ENCODE measurements at regions not wholly inside any gene's neighbourhood (a gene's known extent, or its start where the extent isn't known, plus 50 kb on each side); places are given as distances from the start of the nearest gene placed in this dataset.

DNA sequence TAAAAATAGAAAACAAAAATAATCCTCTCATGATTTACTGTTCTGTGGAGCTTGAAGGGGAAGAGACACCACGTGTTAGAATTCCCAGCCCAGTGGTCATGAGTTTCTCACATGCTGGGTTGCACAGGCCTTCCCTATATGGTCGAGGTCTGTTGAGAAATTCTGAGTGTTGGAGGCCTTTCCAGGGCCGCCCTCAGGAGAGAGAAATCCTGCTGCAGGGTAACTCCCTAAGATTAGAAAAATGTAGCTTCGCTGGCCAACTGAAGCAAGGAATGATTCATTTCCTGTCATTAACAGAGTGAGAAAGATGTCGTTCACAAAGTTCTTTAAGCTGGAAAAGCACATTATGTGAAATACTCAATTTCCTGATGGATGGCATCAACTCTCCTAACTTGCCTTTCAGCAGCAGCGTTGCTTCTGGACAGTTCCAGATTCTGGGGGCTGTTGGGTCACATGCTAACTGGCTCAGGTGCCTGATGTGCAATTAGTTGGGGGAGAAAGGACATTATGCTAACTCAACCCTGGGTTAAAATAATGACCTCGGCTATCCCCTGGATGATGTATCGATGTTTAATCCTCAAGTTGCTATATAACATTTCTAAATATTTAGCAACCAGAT is 104.8 kb upstream of the CD180 start:
- ATAC-seq (ENCODE audit: low read depth), result no peak
- POLR2A ChIA-PET, result no interaction called here

DNA sequence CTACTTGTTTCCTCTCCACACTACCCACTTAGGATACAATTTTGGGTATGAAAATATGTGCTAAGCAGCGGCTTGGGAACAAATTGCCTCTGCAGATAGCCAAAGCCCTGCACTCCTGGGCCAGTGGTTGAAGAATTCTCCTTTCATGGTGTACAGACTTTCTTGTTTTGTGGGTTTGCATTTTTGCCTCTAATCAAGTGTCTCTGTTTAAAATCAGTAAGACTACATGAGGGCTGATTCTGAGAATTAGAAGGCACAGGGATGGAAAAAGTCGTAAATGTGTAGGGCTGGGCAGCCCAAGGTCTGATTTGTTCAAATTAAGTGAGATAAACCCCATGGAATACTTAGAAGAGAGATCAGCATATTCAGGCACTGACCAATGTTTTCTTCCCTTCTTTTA is 103.7 kb upstream of the CD180 start:
- intact Hi-C loops (cut with micrococcal nuclease), result no loop called here
- DNase-seq (no peak), ATAC-seq (ENCODE audit: low read depth) (no peak)
- POLR2A ChIA-PET, result no interaction called here
- H3K4me3 Mint-ChIP-seq, result no peak overlapping the region
- CTCF ChIA-PET, result no interaction called here
- TF ChIP-seq, protein P1, sequence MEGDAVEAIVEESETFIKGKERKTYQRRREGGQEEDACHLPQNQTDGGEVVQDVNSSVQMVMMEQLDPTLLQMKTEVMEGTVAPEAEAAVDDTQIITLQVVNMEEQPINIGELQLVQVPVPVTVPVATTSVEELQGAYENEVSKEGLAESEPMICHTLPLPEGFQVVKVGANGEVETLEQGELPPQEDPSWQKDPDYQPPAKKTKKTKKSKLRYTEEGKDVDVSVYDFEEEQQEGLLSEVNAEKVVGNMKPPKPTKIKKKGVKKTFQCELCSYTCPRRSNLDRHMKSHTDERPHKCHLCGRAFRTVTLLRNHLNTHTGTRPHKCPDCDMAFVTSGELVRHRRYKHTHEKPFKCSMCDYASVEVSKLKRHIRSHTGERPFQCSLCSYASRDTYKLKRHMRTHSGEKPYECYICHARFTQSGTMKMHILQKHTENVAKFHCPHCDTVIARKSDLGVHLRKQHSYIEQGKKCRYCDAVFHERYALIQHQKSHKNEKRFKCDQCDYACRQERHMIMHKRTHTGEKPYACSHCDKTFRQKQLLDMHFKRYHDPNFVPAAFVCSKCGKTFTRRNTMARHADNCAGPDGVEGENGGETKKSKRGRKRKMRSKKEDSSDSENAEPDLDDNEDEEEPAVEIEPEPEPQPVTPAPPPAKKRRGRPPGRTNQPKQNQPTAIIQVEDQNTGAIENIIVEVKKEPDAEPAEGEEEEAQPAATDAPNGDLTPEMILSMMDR (IDR thresholded peaks at IDR 0.05), result no peak
- H3K27me3 Mint-ChIP-seq, result no peaks in the 10 kb centered on the region
- no peaks in the 10 kb centered on the region for H3K36me3 Mint-ChIP-seq (ENCODE audit: low read depth)
- no peaks in the 10 kb centered on the region for H3K4me1 Mint-ChIP-seq
- no peaks in the 10 kb centered on the region for H3K9me3 Mint-ChIP-seq
- H3K27ac Mint-ChIP-seq, result no peak overlapping the region

More for the DNA sequence above, 104.8 kb upstream of the CD180 start:
- Mint-ChIP-seq H3K36me3 (ENCODE audit: low read depth) (no peaks in the 10 kb centered on the region), H3K9me3 (no peaks in the 10 kb centered on the region), H3K27ac (no peak overlapping the region), H3K4me1 (no peaks in the 10 kb centered on the region), H3K27me3 (no peaks in the 10 kb centered on the region), H3K4me3 (no peak overlapping the region)
- intact Hi-C loops (cut with micrococcal nuclease), result no loop called here
- no peak for DNase-seq
- TF ChIP-seq, protein P1 (IDR thresholded peaks at IDR 0.05), result no peak
- CTCF ChIA-PET, result no interaction called here

DNA sequence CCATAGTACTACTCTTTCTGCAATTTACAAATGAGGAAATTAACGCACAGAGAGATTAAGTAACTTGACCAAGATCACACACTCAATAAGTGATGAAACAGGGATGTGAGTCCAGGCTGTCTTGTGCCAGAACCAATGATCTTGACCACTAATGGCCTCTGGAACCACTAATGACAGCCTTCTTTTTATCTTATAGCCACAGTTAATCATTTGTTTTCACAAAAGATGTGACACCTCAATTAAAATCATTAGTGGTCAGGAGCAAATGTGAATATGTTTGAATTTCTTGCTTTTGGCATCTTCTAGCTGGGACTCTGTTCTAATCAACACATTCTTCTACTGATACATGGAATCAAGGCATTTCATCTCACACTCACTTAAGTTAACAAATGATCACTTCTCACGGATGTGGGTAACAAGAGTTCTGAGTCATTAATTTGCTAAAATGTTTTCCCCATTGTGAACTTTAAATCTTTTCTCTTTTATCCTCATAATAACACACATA is 102.7 kb upstream of the CD180 start:
- CTCF ChIA-PET, result no interaction called here
- ATAC-seq (ENCODE audit: low read depth) (no peak), DNase-seq (no peak)
- H3K9me3 Mint-ChIP-seq, result no peaks in the 10 kb centered on the region
- no peak overlapping the region for H3K27ac Mint-ChIP-seq
- no peak overlapping the region for H3K4me3 Mint-ChIP-seq
- intact Hi-C loops (cut with micrococcal nuclease), result no loop called here
- H3K4me1 Mint-ChIP-seq, result no peaks in the 10 kb centered on the region
- POLR2A ChIA-PET, result no interaction called here
- TF ChIP-seq, protein P1 (IDR thresholded peaks at IDR 0.05), result no peak
- no peaks in the 10 kb centered on the region for H3K27me3 Mint-ChIP-seq
- no peaks in the 10 kb centered on the region for H3K36me3 Mint-ChIP-seq (ENCODE audit: low read depth)

DNA sequence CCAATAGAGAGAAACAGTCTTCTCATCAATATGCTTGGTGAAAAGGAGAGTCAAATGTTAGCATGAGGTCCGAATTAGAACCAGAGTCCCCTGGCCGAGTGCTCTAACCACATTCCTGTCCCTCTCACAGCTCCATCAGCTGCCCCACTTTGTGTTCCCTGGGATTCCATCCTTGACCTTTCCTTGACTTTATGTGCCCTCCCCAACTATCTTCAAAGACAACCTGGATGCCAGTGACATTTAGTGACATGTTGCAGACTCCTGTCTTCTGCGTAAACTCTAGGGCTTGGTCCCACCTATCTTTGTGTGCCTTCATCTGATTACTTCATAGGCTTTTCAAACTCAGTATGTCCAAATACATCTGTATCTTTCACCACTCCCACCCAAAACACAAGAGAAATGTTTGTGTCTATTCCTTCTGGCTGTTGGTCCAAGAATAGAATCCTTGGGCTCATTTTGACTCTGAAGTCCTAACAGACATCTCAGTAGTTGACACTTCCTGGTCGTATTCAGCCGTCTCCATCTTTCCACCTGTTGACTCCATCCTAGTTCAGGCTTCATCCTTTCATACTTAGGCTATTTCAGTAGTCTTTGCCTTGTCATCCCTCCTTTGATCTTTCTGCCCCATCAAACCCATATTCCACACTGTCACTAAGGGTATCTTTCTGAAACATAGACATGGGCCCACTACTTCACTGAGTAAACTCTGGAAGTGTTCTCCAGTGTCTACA is 101.4 kb upstream of the CD180 start:
- ChIA-PET POLR2A (no interaction called here), CTCF (no interaction called here)
- Mint-ChIP-seq H3K4me1 (no peaks in the 10 kb centered on the region), H3K27me3 (no peaks in the 10 kb centered on the region), H3K4me3 (no peak overlapping the region), H3K27ac (no peak overlapping the region), H3K9me3 (no peaks in the 10 kb centered on the region), H3K36me3 (ENCODE audit: low read depth) (no peaks in the 10 kb centered on the region)
- TF ChIP-seq, protein P1 (IDR thresholded peaks at IDR 0.05), result no peak
- intact Hi-C loops (cut with micrococcal nuclease), result no loop called here
- ATAC-seq (ENCODE audit: low read depth), result no peak
- no peak for DNase-seq

DNA sequence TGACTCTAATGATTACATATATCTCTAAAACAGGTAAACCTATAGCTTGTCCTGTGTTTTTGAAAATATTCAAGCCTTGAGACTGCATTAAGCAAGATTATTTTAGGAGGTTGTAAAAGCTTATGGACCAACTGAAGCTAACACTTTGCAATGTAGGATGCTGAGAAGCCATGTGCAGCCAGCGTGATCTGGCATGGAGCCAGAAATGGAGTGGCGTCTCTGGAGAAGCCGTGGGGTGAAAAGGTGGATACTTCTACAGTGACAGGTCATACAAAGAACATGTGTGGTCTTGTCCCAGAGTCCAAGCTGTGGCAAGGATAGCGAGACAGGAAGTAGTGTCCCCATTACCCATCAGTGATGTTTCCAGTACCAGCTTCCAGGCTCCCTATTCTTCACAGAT is 100.8 kb upstream of the CD180 start:
- no peaks in the 10 kb centered on the region for H3K4me1 Mint-ChIP-seq
- no peak overlapping the region for H3K27ac Mint-ChIP-seq
- DNase-seq (no peak), ATAC-seq (ENCODE audit: low read depth) (no peak)
- no peaks in the 10 kb centered on the region for H3K36me3 Mint-ChIP-seq (ENCODE audit: low read depth)
- no peaks in the 10 kb centered on the region for H3K9me3 Mint-ChIP-seq
- ChIA-PET POLR2A (no interaction called here), CTCF (no interaction called here)
- TF ChIP-seq, protein P1 (IDR thresholded peaks at IDR 0.05), result no peak
- intact Hi-C loops (cut with micrococcal nuclease), result no loop called here
- no peak overlapping the region for H3K4me3 Mint-ChIP-seq
- no peaks in the 10 kb centered on the region for H3K27me3 Mint-ChIP-seq

All from activated B cell treated with CpG ODN at 0.5 μM for 24 hours (primary cell).